GM12874 (cell line): ENCODE measurements at regions not wholly inside any gene's neighbourhood (a gene's known extent, or its start where the extent isn't known, plus 50 kb on each side); places are given as distances from the start of the nearest gene placed in this dataset.

Source experiments
- CTCF ChIP-seq: IDR thresholded peaks from 2 replicates; pipeline ENCODE4 v1.5.1; 2011; ENCODE audit warnings: low read depth, mild to moderate bottlenecking, control low read depth, low read length, moderate library complexity; ENCODE audit not compliant: insufficient read depth

- no peak for TF ChIP-seq CTCF
Measured at GRCh38 chr2:6589150-6589549, 276.6 kb downstream of the CMPK2 start.

GRCh38 chr2:6590442-6590841 is 275.3 kb downstream of the CMPK2 start:
- TF ChIP-seq CTCF: no peak

GRCh38 chr2:6602471-6602870 is 263.2 kb downstream of the CMPK2 start:
- TF ChIP-seq CTCF: no peak

- no peak for TF ChIP-seq CTCF
Measured at GRCh38 chr2:6605836-6606505, 259.7 kb downstream of the CMPK2 start.

- no peak for TF ChIP-seq CTCF
Measured at GRCh38 chr2:6617794-6618193, 247.9 kb downstream of the CMPK2 start.

GRCh38 chr2:6618201-6618600 is 247.5 kb downstream of the CMPK2 start:
- TF ChIP-seq CTCF: no peak

- TF ChIP-seq CTCF: no peak
Measured at GRCh38 chr2:6623746-6624145, 242.0 kb downstream of the CMPK2 start.

- no peak for TF ChIP-seq CTCF
Measured at GRCh38 chr2:6626401-6627012, 239.2 kb downstream of the CMPK2 start.
